Suprapubic skin (tissue), 3 donors: ENCODE measurements at regions not wholly inside any gene's neighbourhood (a gene's known extent, or its start where the extent isn't known, plus 50 kb on each side); places are given as distances from the start of the nearest gene placed in this dataset.

Experiments used
- POLR2A ChIP-seq, 2 donors: fragments of 450-650 bp; IDR thresholded peaks; one replicate each; pipeline ENCODE4 v1.6.1; 2017; ENCODE audit warnings: antibody characterized with exemption in 2 of 2, mild to moderate bottlenecking in 2 of 2, moderate library complexity in 2 of 2
- TF ChIP-seq, protein P1 (sequence below), 2 donors: fragments of 200-600 bp in 1 of 2; fragments of 450-650 bp in 1 of 2; sonication (generic) in 1 of 2; IDR thresholded peaks; one replicate each; pipeline ENCODE4 v1.5.1; 2016 to 2019; ENCODE audit warnings: antibody characterized with exemption in 2 of 2, mild to moderate bottlenecking in 1 of 2, moderate library complexity in 1 of 2

DNA sequence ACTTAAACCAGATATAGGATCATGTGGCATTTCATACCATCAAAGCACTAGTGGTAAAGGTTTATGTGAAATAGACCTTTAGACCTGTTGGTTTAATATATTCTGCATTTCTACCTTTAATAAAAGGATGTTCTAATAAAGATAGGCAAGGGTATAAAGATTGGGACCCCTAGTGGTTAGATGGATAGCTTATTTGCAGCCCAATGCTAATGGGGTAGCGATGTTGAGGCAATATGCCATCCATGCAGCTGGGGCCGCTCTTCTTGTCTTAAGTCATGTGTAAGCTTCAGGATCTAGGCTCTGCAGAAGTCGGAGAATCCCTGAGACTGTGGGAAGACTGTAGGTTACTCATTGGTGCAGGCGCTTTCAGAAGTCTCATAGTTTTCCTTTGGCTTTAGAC lies 114.9 kb downstream of the ICOS start:
- TF ChIP-seq, protein P1, sequence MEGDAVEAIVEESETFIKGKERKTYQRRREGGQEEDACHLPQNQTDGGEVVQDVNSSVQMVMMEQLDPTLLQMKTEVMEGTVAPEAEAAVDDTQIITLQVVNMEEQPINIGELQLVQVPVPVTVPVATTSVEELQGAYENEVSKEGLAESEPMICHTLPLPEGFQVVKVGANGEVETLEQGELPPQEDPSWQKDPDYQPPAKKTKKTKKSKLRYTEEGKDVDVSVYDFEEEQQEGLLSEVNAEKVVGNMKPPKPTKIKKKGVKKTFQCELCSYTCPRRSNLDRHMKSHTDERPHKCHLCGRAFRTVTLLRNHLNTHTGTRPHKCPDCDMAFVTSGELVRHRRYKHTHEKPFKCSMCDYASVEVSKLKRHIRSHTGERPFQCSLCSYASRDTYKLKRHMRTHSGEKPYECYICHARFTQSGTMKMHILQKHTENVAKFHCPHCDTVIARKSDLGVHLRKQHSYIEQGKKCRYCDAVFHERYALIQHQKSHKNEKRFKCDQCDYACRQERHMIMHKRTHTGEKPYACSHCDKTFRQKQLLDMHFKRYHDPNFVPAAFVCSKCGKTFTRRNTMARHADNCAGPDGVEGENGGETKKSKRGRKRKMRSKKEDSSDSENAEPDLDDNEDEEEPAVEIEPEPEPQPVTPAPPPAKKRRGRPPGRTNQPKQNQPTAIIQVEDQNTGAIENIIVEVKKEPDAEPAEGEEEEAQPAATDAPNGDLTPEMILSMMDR (IDR thresholded peaks at IDR 0.05), result no peak
- no peak for TF ChIP-seq POLR2A (IDR thresholded peaks at IDR 0.05)
